Ishikawa (cell line): ENCODE measurements at regions not wholly inside any gene's neighbourhood (a gene's known extent, or its start where the extent isn't known, plus 50 kb on each side); places are given as distances from the start of the nearest gene placed in this dataset.

ENCODE experiments used
- EGR1 ChIP-seq: IDR thresholded peaks from 2 replicates; pipeline ENCODE4 v1.6.1; 2012
- TF ChIP-seq, protein P1 (sequence below): IDR thresholded peaks from 2 replicates; pipeline ENCODE4 v1.6.1; 2012
- TF ChIP-seq, protein P2 (sequence below): IDR thresholded peaks from 2 replicates; pipeline ENCODE4 v1.6.1; 2012

DNA sequence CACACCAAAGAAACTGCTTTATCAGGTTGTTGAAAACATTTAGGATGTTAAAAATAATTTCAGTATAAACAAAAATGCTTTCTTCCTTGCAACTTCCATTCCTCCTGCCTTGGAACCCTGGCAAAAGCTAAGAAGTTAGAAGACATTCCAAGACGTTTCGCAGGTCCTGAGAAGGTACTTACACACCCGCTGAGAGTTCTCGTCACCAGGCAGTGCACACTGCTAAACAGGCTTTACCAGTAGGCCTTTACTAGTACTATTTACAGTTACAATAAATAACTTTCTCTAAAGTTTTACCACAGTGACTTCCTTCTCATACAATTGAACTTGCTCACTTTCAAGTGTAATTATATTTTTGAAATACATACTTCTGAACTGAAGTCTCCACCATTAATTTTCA, 81.4 kb upstream of the RPS6KA2 start:
- TF ChIP-seq EGR1: no peak
- TF ChIP-seq, protein P1, sequence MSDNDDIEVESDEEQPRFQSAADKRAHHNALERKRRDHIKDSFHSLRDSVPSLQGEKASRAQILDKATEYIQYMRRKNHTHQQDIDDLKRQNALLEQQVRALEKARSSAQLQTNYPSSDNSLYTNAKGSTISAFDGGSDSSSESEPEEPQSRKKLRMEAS: no peak
- TF ChIP-seq, protein P2, sequence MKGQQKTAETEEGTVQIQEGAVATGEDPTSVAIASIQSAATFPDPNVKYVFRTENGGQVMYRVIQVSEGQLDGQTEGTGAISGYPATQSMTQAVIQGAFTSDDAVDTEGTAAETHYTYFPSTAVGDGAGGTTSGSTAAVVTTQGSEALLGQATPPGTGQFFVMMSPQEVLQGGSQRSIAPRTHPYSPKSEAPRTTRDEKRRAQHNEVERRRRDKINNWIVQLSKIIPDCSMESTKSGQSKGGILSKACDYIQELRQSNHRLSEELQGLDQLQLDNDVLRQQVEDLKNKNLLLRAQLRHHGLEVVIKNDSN: no peak
